ENCODE measurements at regions not wholly inside any gene's neighbourhood (a gene's known extent, or its start where the extent isn't known, plus 50 kb on each side); places are given as distances from the start of the nearest gene placed in this dataset.

DNA sequence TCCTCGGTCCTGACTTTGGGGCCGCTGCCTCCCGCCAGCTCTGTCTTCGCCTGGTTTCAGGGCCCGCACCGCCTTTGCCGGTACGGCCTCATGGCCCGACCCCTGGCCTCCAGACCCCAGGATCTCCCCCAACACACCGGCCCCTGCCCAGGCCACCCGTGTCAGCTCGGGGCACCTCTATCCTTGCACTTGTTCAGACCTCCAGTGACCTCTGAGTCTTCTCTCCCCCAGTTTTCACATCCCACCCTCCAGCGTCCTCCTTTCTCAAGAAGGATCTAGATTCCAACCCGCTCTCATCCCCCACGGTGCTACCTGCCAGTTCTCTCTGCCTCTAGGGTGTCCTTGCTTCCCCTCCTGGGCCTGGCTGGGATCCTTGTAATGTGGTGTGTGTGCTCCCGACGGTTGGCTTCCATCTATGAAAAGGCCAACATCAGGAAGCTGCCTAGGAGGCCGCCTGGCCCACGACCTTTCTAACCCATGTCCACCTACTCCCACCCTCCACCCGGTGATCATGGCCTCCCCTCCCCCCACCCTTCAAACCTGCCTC, 61.1 kb downstream of the SPATA31C2 start:
- peak; percentile 8 for DNase-seq

DNA sequence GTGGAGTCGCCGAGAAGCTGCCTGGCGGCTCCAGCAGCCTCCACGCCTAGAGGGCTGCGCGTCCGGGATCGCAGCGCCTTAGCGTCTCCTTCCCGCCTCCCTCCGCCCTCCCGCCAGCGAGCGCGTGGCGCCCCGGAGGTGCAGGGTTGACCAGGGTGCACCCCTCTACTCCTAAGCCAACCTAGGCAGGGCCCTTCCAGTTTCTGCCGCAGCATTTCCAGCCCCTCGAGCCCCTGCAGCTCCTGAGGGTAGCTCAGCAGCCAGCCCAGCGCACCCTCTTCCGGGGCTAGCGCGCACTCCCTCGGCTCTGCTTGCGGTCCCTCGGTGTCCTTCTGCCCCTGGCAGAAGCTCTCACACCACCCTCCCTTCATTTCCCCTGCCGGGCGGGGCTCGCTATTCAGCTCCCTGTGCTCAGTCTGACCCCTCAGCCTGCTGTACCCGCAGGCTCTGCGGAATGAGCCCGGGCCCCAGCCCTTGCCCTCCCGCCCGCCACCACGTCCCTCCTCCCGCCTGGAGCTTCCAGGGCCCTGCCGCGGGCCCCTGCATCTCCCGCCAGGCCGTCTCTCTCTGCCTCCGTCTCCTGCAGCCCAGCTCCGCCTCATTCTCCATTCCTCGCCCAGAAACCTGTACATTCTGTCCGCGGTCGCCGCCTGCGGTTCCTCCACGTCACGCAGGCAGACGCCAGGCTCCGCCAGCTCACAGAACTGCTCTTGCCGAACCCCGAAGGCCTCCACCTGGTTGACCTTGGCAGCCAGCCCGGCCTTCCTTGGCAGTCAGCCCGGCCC, 61.8 kb downstream of the SPATA31C2 start:
- peak; percentile 89 for DNase-seq

DNA sequence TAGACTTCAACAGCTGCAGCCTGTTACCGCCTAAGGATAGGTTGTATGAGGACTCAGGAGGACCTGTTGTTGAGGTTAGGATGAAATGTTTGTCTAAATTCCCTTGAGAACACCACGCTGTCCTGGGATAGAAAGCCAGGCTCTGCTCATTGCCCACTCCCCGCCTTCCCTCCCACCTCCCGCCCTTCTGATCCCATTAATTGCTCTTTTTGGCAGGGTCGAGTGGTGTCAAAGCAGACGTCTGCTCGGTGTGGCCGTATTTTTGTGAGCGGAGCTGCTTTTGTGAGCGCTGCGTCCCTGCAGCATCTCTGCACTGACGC, 62.3 kb downstream of the SPATA31C2 start:
- DNase-seq, result no peak

DNA sequence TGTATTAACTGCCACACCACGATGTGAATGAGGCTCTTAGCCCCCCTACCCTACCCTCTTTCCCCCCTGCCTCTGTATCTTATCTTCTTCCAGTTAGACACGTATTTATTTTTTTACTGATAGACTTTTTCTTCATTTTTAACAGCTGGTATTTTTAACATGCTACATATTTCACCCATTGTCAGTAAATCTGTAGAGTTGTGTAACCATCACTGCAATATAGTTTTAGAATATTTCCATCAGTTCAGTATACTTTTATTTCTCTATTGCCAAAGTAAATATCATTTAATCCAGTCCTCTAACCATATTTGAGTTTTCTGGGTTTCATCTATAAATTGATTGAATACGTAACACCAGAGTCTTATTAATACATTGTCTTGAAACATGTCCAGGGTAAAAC, 62.8 kb downstream of the SPATA31C2 start:
- no peak for DNase-seq

DNA sequence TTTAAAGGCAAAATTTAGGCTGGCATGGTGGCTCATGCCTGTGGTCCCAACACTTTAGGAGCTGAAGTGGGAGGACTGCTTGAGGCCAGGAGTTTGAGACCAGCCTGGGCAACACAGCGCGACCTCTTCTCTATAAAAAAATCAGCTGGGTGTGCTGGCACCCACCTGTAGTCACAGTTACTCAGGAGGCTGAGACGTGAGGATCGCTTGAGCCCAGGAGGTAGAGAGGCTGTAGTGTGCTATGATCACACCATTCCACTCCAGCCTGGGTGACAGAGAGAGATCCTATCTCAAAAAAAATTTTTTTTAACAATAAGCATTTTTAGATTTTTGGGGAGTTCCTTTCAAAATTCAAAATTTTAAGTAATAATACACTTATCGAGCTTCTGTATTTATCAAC, 63.3 kb downstream of the SPATA31C2 start:
- DNase-seq, result no peak

DNA sequence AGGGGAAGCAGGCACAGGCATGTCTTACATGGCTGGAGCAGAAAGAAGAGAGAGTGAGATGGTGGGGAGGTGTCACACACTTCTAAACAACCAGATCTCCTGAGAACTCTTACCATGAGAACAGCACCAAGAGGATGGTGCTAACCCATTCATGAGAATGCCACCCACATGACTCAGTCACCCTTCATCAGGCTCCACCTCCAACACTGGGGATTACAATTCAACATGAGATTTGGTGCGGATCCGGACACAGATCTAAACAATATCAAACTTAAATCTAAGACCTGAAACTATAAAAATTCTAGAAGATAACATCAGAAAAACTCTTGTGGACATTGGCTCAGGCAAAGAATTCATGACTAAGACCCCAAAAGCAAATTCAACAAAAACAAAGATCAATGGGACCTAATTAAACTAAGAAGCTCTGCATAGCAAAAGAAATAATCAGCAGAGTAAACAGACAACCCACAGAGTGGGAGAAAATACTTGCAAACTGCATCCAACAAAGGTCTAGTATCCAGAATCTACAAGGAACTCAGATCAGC, 65.4 kb downstream of the SPATA31C2 start:
- DNase-seq, result no peak

DNA sequence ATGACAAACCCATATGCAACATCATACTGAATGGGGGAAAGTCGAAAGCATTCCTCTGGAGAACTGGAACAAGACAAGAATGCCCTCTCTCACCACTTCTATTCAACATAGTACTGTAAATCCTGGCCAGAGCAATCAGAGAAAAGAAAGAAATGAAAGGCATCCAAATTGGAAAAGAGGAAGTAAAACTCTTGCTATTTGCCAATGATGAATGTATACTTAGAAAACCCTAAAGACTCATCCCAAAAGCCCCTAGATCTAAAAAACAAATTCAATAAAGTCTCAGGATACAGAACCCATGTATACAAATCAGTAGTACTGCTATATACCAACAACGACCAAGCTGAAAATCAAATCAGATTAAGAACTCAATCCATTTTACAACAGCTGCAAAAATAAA, 66.9 kb downstream of the SPATA31C2 start:
- DNase-seq, result no peak

DNA sequence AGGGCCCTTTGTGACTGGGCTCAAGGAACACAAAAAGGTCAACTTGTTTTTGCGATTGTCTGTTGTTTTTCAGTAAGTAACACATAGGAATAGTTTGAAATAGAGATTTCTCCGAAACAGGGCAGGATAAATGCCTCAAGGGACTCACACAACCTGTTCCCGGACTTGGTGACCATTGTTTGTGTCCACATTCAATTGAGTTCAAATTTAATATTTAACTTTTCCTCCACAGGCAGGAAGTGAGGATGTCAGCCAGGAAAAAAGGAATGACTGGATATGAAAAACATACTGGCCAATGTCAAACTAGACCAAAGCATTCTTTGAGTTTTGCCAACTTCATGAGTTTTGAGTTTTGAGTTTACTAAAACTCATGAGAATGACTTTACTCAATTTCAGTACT, 72.7 kb downstream of the SPATA31C2 start:
- DNase-seq, result no peak

DNA sequence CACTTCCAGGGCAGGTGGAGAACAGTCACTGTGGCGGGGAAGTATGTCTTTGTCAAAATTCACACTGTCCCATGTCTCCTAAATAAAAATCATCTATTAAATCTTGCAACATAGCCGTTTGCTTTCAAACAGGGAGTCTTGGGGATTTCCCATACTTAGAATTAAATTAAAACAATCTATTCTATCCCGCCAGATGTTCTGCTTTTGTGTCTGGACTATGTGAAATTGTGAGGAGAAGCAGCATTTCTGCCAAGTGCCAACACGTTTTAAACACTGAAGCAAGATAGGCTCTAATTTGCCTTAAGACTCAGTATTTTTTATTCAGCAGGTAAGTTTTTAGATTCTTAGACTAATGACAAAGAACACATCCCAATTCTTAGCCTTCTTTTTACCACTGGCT, 73.7 kb downstream of the SPATA31C2 start:
- DNase-seq, result no peak

DNA sequence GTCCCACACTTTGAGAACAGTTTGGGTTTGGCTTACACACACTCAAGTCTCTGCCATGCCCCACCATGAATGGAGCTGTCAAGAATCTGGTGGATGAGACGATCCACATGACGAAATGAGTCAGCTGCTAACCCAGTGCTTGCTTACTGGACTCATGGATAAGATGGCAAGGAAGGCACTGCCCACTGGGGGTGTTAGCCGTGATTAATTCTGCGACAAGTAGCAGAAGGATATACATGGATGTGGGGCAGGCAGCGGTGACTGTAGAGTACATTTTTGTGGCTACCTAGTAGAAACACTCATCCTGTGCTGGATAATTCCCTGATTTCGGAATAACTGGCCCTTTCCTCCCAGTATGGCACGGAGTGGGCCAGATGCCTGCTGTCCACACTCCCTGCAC, 77.5 kb downstream of the SPATA31C2 start:
- no peak for DNase-seq

DNA sequence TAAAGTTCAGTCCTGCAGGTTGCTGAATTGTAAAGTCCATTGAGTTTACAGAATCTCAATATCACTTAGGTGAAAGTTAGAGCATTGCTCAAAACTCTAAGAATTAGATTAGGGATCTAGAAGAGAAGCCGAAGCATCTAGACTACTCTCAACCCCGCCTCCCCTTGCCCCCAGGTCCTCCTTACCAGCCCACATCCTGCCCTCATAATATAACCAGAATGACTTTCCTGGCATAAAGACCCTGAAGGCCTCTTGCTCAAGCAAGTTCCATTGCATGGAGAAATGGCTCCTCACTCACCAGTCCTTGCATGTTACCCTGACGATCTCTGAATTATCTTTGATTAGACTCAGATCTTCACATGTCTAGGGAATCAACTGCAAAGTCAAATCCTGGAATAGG, 78.8 kb downstream of the SPATA31C2 start:
- no peak for DNase-seq

DNA sequence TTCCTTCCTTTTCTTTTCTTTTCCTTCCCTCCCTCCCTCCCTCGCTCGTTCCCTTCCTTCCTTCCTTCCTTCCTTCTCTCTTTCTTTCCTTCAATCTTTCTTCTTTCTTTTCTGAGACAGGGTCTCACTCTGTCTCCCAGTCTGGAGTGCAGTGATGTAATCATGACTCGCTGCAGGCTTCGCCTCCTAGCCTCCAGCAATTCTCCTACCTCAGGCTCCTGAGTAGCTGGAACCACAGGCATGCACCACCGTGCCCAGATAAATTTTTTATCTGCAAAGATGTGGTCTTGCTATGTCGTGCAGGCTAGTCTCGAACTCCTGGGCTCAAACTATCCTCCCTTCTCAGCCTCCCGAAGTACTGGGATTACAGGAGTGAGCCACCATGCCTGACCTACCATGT, 81.4 kb downstream of the SPATA31C2 start:
- DNase-seq, result no peak

DNA sequence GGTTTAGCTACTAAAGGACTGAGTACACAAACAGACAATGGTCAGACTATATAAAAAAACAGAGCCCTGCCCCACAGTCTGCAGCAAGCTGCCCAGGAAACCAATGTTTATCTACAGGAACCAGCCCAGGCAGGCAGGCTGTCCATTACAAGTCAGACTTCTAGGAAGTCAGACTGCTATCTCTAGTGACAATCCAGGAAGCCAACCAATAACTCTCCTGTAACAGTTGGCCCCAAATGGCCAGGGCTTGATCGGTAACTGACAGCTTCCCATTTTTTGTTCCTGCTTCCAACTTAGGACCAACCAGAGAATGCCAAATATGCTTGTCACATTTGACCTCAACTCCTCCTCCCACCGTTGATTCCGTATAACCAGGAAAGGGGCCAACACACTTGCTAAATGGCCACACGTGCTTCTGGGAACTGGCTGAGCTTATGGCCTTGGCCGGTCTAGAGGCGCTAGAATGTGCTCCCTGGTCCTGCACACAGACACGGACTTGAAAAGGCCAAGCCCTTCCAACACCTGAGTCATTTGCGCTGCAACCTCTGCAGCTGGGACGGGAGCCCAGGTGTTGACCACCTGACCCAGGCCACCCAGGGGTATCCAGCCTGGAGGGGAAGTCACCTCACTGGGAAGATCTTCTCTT, 79.6 kb upstream of the CDK20 start:
- peak; percentile 63 for DNase-seq

DNA sequence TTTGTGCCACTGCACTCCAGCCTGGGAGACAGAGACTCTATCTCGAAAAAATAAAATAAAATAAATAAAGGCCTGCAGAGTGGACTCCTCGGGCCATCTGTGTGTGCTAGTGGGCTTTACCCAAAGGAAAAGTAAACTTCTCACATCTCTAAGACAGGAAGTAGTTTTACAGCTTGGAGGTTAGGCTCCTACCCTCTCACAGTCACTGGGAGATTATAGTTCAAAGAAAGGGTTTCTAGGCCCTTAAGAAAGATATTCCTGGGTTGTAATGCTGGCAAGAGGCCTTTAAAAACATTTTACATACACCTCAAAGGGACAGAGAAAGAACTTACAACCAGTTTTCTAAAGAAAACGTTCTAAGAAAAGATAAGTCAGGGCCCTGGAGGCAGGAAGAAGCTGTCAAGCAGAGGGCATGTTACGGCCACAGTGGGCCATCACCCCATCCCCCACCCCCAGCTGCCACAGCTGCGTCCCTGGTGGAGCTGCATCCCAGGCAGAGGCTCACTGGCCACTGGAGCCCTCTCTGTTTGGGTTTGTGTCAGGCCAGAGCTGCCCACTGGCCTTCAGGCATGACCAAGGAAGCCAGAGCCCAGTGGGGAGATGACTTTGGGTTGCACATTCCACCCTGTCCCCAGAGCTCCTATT, 78.1 kb upstream of the CDK20 start:
- DNase-seq, result no peak

DNA sequence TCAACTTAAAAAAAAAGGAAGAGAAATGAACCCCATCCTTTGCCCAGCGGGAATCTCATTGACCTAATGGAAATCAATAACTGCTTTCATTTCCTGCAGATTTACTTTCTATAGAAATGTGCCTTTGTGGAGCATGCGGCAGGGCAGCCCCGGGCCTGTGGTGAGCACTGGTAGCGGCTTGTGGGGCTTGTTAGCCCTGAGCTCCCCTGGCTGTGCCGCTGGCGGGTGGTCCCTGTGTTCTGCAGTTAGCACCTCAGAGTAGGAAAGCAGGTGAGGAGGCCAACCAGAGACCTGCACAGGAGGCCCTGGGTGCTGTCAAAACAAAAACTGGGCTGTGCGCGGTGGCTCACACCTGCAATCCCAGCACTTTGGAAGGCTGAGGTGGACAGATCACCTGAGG, 76.8 kb upstream of the CDK20 start:
- DNase-seq, result no peak

DNA sequence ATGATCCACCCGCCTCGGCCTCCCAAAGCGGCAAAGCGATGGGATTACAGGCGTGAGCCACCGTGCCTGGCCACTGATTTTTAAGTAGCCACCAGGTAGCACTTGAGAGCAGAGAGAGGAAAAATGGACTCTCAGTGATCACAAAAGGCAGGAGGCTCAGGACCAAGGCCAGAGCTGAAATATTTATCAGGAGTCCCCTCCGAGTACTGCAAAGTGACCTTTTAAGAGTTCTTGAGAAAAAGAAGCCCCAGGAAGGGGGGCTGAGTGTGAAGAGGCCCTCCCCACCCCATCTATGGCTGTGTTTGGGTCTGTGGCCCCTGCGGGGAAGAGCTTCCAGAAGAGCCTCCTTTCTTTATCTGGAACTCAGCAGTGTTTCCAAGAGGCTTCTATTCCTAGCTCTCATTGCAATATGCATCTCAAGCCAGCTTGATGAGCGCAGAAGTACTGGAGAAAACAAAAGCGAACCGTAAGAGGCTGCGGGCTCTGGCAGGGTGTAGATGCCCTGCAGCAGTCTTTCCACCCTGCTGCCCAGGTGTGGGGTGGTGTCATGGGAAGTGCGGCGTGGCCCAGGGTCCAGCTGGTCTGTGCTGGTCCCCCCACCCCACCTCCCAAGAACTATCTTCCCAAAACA, 75.5 kb upstream of the CDK20 start:
- no peak for DNase-seq

DNA sequence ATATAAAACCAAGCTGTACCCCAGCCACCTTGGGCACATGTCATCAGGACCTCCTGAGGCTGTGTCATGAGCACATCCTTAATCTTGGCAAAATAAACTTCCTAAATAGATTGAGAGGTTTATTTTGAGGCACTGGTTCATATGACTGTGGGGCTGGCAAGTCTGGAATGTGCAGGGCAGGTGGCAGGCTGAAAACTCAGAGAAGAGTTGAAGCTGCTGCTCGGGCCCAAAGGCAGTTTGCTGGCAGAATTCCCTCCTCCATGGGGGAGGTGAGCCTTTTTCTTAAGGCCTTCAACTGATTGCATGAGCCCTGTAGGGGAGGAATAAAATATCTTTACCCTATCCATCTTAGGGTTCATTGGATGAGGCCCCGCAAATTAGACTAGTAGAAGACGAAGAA, 72.2 kb upstream of the CDK20 start:
- no peak for DNase-seq

DNA sequence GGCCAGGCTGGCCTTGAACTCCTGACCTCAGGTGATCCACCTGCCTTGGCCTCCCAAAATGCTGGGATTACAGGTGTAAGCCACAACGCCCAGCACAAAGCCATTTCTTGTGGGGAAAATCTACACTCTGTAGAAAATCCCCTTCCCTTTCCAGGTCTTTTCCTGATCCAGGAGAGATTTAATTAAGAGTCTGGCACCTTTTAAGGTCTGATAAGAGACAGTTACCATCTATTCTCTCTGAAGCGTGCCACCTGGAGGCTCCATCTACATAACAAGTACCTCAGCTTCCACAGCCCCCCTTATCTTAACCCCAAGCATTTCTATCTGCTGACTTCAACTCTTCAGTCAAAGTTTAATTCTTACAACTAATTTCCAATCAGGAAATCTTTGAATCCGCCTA, 71.4 kb upstream of the CDK20 start:
- no peak for DNase-seq

DNA sequence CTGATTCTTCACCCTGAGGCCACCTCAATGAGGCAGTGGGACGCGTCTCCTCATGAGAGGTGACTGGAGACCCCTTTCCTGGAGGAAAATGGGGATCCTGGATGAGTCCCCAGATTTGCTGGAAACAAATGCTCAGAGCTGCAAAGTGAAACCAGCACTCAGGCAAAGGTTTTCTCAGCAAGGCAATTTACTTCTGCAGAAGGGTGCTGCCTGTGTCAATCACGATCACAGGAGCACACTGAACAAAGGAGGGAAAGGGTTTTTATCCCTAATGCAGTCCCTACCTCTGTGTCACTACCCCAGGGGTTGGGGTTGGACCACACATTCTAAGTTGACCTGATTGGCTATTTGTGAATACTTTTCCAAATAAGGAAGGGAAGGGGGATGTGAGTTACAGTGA, 69.9 kb upstream of the CDK20 start:
- DNase-seq, result no peak

DNA sequence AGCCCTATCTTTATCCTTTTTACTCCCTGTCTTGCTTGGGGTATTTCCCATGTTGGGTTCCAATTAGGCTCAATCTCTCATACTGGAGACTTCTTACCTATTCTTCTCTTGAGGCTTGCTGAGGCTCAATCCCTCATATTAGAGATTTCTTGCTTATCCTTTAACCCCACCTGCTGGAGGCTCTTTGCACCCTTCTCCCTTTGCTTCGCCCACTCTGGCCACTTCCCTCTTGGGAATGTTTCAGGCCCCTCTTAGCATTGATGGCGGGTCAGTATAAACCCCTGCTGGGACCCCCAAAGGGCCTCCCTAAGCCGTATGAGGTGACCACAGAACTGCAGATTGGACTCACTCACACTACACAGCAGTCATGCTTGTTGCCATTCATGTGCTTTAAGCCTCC, 69.3 kb upstream of the CDK20 start:
- no peak for DNase-seq

DNA sequence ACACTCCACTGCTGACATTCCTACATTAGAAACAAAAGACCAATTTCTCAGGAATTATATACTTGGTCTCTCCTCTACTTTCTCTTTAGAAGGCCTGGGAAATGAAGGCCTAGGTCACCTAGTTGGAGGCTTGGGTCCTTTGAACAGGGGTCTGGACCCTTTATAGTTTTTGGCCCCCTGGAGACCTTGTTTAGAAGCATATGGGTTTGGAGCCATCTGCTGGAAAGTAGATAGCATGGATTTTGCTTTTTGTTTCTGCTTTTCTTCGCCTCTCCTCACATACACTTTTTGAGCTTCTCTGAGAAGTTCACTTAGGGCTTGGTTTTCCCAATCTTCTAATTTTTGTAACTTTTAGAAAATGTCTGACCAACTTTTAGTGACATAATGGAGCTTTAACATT, 67.1 kb upstream of the CDK20 start:
- peak; percentile 21 for DNase-seq

DNA sequence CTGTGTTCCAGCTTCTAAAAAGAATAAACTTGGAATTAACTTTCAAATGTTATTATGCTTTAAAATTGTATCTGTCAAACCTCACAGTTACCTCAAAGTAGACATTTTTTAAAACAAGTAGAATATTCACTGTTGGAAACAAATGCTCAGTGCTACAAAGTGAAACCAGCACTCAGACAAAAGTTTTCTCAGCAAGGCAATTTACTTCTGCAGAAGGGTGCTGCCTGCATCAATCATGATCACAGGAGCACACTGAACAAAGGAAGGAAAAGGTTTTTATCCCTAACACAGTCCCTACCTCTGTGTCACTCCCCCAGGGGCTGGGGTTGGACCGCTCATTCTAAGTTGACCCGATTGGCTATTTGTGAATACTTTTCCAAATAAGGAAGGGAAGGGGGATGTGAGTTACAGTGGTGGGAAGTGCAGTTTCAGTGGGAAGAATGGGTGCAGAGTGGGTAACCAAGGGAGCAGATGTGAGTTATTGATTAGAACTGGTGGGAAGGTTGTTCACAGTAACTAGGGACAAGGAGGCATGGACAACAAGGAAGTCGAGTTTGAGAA, 63.0 kb upstream of the CDK20 start:
- DNase-seq, result no peak

DNA sequence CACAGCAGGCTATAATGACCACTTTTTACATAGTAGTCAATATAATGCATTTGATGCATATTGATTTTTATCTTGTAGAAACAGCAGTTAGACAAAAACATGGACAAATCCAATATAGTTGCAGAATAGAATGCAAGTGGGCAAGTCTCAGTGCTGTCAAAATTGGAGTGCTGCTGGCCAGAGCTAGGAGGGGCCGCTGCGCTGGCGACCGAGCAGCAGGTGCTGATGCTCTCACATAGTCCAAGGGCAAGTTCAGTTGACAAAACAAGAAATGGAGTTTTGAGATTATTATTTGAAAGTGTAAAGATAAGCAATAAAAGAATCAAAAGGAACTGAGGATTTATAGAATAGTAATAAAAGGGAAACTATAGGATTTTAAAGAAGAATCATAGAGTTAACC, 60.6 kb upstream of the CDK20 start:
- no peak for DNase-seq
